ENCODE measurements at regions not wholly inside any gene's neighbourhood (a gene's known extent, or its start where the extent isn't known, plus 50 kb on each side); places are given as distances from the start of the nearest gene placed in this dataset.

- H3K27ac ChIP-seq, result no peak overlapping the region
- H3K27me3 ChIP-seq, result no peaks in the 10 kb centered on the region
- 73 to 91% methylated on average over 5 to 6 of the region's 6 CpGs for WGBS, 2 donors
- H3K4me1 ChIP-seq, result no peaks in the 10 kb centered on the region
- DNase-seq (ENCODE audit: low spot score in 2 of 2), result no peak
- H3K4me3 ChIP-seq, result no peak overlapping the region
- peaks cover 0 to 3% (median 0%) of the 10 kb centered on the region in 4 donors for H3K9me3 ChIP-seq
- H3K36me3 ChIP-seq, result no peaks in the 10 kb centered on the region
- TF ChIP-seq POLR2A (IDR thresholded peaks at IDR 0.05), result no peak
- TF ChIP-seq EP300 (IDR thresholded peaks at IDR 0.05), result no peak
- TF ChIP-seq CTCF (IDR thresholded peaks at IDR 0.05), result no peak
Measured at GRCh38 chr4:60033826-60034225, 1166.3 kb upstream of the ADGRL3 start.

GRCh38 chr4:60034361-60034760 is 1165.8 kb upstream of the ADGRL3 start:
- 29 to 42% methylated on average over 5 to 6 of the region's 6 CpGs for WGBS, 2 donors
- no peak for TF ChIP-seq EP300 (IDR thresholded peaks at IDR 0.05)
- TF ChIP-seq POLR2A (IDR thresholded peaks at IDR 0.05), result no peak
- no peak for TF ChIP-seq CTCF (IDR thresholded peaks at IDR 0.05)
- DNase-seq (ENCODE audit: low spot score in 2 of 2), result no peak
- no peaks in the 10 kb centered on the region for H3K4me1 ChIP-seq
- no peak overlapping the region for H3K4me3 ChIP-seq
- peaks cover 0 to 3% (median 0%) of the 10 kb centered on the region in 4 donors for H3K9me3 ChIP-seq
- H3K27ac ChIP-seq, result no peak overlapping the region
- no peaks in the 10 kb centered on the region for H3K27me3 ChIP-seq
- no peaks in the 10 kb centered on the region for H3K36me3 ChIP-seq

GRCh38 chr4:60039908-60040307 is 1160.2 kb upstream of the ADGRL3 start:
- H3K9me3 ChIP-seq, result peaks cover 0 to 14% (median 0%) of the 10 kb centered on the region in 4 donors
- TF ChIP-seq CTCF (IDR thresholded peaks at IDR 0.05) (no peak), EP300 (IDR thresholded peaks at IDR 0.05) (no peak), POLR2A (IDR thresholded peaks at IDR 0.05) (no peak)
- H3K4me3 ChIP-seq, result no peak overlapping the region
- H3K4me1 ChIP-seq, result no peaks in the 10 kb centered on the region
- H3K36me3 ChIP-seq, result no peaks in the 10 kb centered on the region
- no peak for DNase-seq (ENCODE audit: low spot score in 2 of 2)
- no peak overlapping the region for H3K27ac ChIP-seq
- no peaks in the 10 kb centered on the region for H3K27me3 ChIP-seq
- 58 to 77% methylated on average over 2 of the region's 2 CpGs for WGBS, 2 donors

GRCh38 chr4:60042231-60042652 is 1157.9 kb upstream of the ADGRL3 start:
- Histone ChIP-seq H3K4me3 (no peak overlapping the region), H3K27me3 (no peaks in the 10 kb centered on the region), H3K4me1 (no peaks in the 10 kb centered on the region), H3K27ac (no peak overlapping the region), H3K36me3 (no peaks in the 10 kb centered on the region), H3K9me3 (peaks cover 0 to 14% (median 0%) of the 10 kb centered on the region in 4 donors)
- WGBS, 2 donors, result 100% methylated on average over 7 of the region's 15 CpGs; no CpG with 5 or more reads in 1 of the 2 donors
- no peak for DNase-seq (ENCODE audit: low spot score in 2 of 2)
- TF ChIP-seq POLR2A (IDR thresholded peaks at IDR 0.05) (no peak), EP300 (IDR thresholded peaks at IDR 0.05) (no peak), CTCF (IDR thresholded peaks at IDR 0.05) (no peak)

GRCh38 chr4:60042941-60043340 is 1157.2 kb upstream of the ADGRL3 start:
- no peaks in the 10 kb centered on the region for H3K4me1 ChIP-seq
- TF ChIP-seq CTCF (IDR thresholded peaks at IDR 0.05) (no peak), POLR2A (IDR thresholded peaks at IDR 0.05) (no peak), EP300 (IDR thresholded peaks at IDR 0.05) (no peak)
- no peaks in the 10 kb centered on the region for H3K36me3 ChIP-seq
- WGBS, 2 donors, result 66 to 89% methylated on average over 2 of the region's 2 CpGs
- peaks cover 0 to 14% (median 0%) of the 10 kb centered on the region in 4 donors for H3K9me3 ChIP-seq
- DNase-seq (ENCODE audit: low spot score in 2 of 2), result no peak
- no peaks in the 10 kb centered on the region for H3K27me3 ChIP-seq
- no peak overlapping the region for H3K4me3 ChIP-seq
- H3K27ac ChIP-seq, result no peak overlapping the region

Data from tibial nerve (tissue), 4 donors.